SK-N-SH treated with all-trans-retinoic acid at 6 μM for 48 hours (cell line): ENCODE measurements at regions not wholly inside any gene's neighbourhood (a gene's known extent, or its start where the extent isn't known, plus 50 kb on each side); places are given as distances from the start of the nearest gene placed in this dataset.

ENCODE experiments used
- ATAC-seq: fragments of 200-7000 bp; cut with Tn5 transposase; 3 replicates; pipeline ENCODE4 v1.9.1; 2020; ENCODE audit warnings: mild to moderate bottlenecking, moderate library complexity
- ARNTL ChIP-seq: fragments of 450-650 bp; formaldehyde crosslinking; IDR thresholded peaks from 2 replicates; pipeline ENCODE4 v1.5.0; 2020; ENCODE audit warnings: low read depth, mild to moderate bottlenecking, moderate library complexity, borderline replicate concordance
- BACH2 ChIP-seq: fragments of 250-450 bp; sonication (Bioruptor Pico); IDR thresholded peaks from 2 replicates; pipeline ENCODE4 v1.9.0; 2021; ENCODE audit warnings: mild to moderate bottlenecking, borderline replicate concordance
- CREB5 ChIP-seq: fragments of 250-450 bp; sonication (Bioruptor Pico); IDR thresholded peaks from 2 replicates; pipeline ENCODE4 v1.5.1; 2020; ENCODE audit warnings: low read depth, mild to moderate bottlenecking, moderate library complexity
- CSDC2 ChIP-seq: fragments of 250-450 bp; sonication (Bioruptor Pico); IDR thresholded peaks from 2 replicates; pipeline ENCODE4 v1.5.0; 2020; ENCODE audit warnings: mild to moderate bottlenecking, moderate library complexity
- CSRNP3 ChIP-seq: fragments of 250-450 bp; sonication (Bioruptor Pico); IDR thresholded peaks from 2 replicates; pipeline ENCODE4 v1.5.1; 2021; ENCODE audit warnings: mild to moderate bottlenecking, moderate library complexity
- ESRRG ChIP-seq: fragments of 250-450 bp; sonication (Bioruptor Pico); IDR thresholded peaks from 2 replicates; pipeline ENCODE4 v1.6.1; 2021; ENCODE audit warnings: mild to moderate bottlenecking
- GLIS3 ChIP-seq: fragments of 250-450 bp; sonication (Bioruptor Pico); IDR thresholded peaks from 2 replicates; pipeline ENCODE4 v1.5.0; 2020; ENCODE audit warnings: mild to moderate bottlenecking, moderate library complexity
- ISL1 ChIP-seq: fragments of 250-450 bp; sonication (Bioruptor Pico); IDR thresholded peaks from 2 replicates; pipeline ENCODE4 v2.1.2; 2022; ENCODE audit warnings: mild to moderate bottlenecking, moderate library complexity
- OSR1 ChIP-seq: fragments of 250-450 bp; sonication (Bioruptor Pico); IDR thresholded peaks from 2 replicates; pipeline ENCODE4 v1.8.0; 2022; ENCODE audit warnings: moderate library complexity, mild to moderate bottlenecking, inconsistent platforms
- PATZ1 ChIP-seq: fragments of 250-450 bp; sonication (Bioruptor Pico); IDR thresholded peaks from 2 replicates; pipeline ENCODE4 v1.8.0; 2020; ENCODE audit warnings: mild to moderate bottlenecking, moderate library complexity, borderline replicate concordance
- RARB ChIP-seq: fragments of 250-450 bp; sonication (Bioruptor Pico); IDR thresholded peaks from 2 replicates; pipeline ENCODE4 v1.8.0; 2021; ENCODE audit warnings: mild to moderate bottlenecking, moderate library complexity
- SNAI2 ChIP-seq: fragments of 250-450 bp; sonication (Bioruptor Pico); IDR thresholded peaks from 2 replicates; pipeline ENCODE4 v1.5.0; 2020; ENCODE audit warnings: mild to moderate bottlenecking, moderate library complexity
- TCF4 ChIP-seq: fragments of 250-450 bp; sonication (Bioruptor Pico); IDR thresholded peaks from 2 replicates; pipeline ENCODE4 v1.8.0; 2021; ENCODE audit warnings: mild to moderate bottlenecking, moderate library complexity, borderline replicate concordance
- TOX ChIP-seq: fragments of 250-450 bp; sonication (Bioruptor Pico); IDR thresholded peaks from 2 replicates; pipeline ENCODE4 v1.8.0; 2021; ENCODE audit warnings: mild to moderate bottlenecking, moderate library complexity, borderline replicate concordance
- TSHZ2 ChIP-seq: fragments of 250-450 bp; sonication (Bioruptor Pico); IDR thresholded peaks from 2 replicates; pipeline ENCODE4 v1.5.0; 2020; ENCODE audit warnings: mild to moderate bottlenecking, moderate library complexity
- ZC3H10 ChIP-seq: fragments of 250-450 bp; sonication (Bioruptor Pico); IDR thresholded peaks from 2 replicates; pipeline ENCODE4 v1.5.1; 2021; ENCODE audit warnings: mild to moderate bottlenecking, moderate library complexity
- ZFP3 ChIP-seq: fragments of 250-450 bp; sonication (Bioruptor Pico); IDR thresholded peaks from 2 replicates; pipeline ENCODE4 v1.5.0; 2020; ENCODE audit warnings: mild to moderate bottlenecking, moderate library complexity
- ZFP30 ChIP-seq: fragments of 450-650 bp; formaldehyde crosslinking; IDR thresholded peaks from 2 replicates; pipeline ENCODE4 v1.5.0; 2022; ENCODE audit warnings: mild to moderate bottlenecking, moderate library complexity
- ZNF565 ChIP-seq: fragments of 450-650 bp; formaldehyde crosslinking; conservative IDR thresholded peaks from 2 replicates; pipeline ENCODE4 v1.5.0; 2020; ENCODE audit warnings: low read depth, mild to moderate bottlenecking, moderate library complexity
- ZNF70 ChIP-seq: fragments of 450-650 bp; formaldehyde crosslinking; IDR thresholded peaks from 2 replicates; pipeline ENCODE4 v1.5.0; 2020; ENCODE audit warnings: mild to moderate bottlenecking, moderate library complexity

GRCh38 chr5:159385536-159385935, 55.2 kb upstream of the IL12B start:
- no peak for ATAC-seq

GRCh38 chr5:159386028-159386711, 55.9 kb upstream of the IL12B start:
- no peak for TF ChIP-seq PATZ1 (CRISPR knock-in tag)
- ATAC-seq: no peak

More at GRCh38 chr5:159385536-159385935, 55.2 kb upstream of the IL12B start:
- no peak for TF ChIP-seq PATZ1 (CRISPR knock-in tag)
- TF ChIP-seq ARNTL (CRISPR knock-in tag): no peak
- TF ChIP-seq RARB (CRISPR knock-in tag): no peak
- TF ChIP-seq TCF4 (CRISPR knock-in tag): no peak
- no peak for TF ChIP-seq ISL1 (CRISPR knock-in tag)

GRCh38 chr5:159392871-159393270, 62.6 kb upstream of the IL12B start:
- ATAC-seq: no peak
- TF ChIP-seq ZFP3 (CRISPR knock-in tag) (no peak), ZC3H10 (CRISPR knock-in tag) (no peak), SNAI2 (no peak), TOX (CRISPR knock-in tag) (no peak), ARNTL (CRISPR knock-in tag) (no peak), PATZ1 (CRISPR knock-in tag) (no peak), CSRNP3 (no peak), TSHZ2 (CRISPR knock-in tag) (no peak), ISL1 (CRISPR knock-in tag) (no peak), ZFP30 (CRISPR knock-in tag) (no peak), TCF4 (CRISPR knock-in tag) (no peak), OSR1 (CRISPR knock-in tag) (no peak), CSDC2 (CRISPR knock-in tag) (no peak), ZNF565 (no peak), ESRRG (CRISPR knock-in tag) (no peak), ZNF70 (CRISPR knock-in tag) (no peak), CREB5 (CRISPR knock-in tag) (no peak), BACH2 (CRISPR knock-in tag) (no peak), RARB (CRISPR knock-in tag) (no peak), GLIS3 (CRISPR knock-in tag) (no peak)
